Stimulated activated CD8-positive, alpha-beta memory T cell treated with anti-CD3 and anti-CD28 coated beads, Interleukin-15, amount 100 ng/mL, for 4 hours (primary cell): ENCODE measurements at regions not wholly inside any gene's neighbourhood (a gene's known extent, or its start where the extent isn't known, plus 50 kb on each side); places are given as distances from the start of the nearest gene placed in this dataset.

ENCODE experiments used
- DNase-seq, 2 donors: peaks; one replicate each; pipeline ENCODE4 v3.0.0-alpha.2; 2020; ENCODE audit warnings: low read depth in 2 of 2

DNA sequence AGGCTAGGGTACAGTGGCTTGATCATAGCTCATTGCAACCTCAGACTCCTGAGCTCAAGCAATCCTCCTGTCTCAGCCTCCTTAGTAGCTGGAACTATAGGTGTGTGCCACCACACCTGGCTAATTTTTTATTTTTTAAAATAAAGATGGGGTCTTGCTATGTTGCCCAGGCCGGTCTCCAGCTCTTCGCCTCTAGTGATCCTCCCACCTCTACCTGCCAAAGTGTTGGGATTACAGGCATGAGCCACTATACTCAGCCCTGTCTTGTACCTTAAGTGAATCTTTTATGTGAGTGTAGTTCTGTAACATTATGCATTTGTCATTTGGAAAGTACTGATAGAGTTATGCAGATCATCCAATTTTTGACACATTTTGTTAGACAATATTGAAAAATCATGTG is 66.9 kb upstream of the C15orf39 start:
- no peak for DNase-seq

- no peak for DNase-seq
Observed at GRCh38 chr15:75136118-75136517, 65.6 kb upstream of the C15orf39 start.

DNA sequence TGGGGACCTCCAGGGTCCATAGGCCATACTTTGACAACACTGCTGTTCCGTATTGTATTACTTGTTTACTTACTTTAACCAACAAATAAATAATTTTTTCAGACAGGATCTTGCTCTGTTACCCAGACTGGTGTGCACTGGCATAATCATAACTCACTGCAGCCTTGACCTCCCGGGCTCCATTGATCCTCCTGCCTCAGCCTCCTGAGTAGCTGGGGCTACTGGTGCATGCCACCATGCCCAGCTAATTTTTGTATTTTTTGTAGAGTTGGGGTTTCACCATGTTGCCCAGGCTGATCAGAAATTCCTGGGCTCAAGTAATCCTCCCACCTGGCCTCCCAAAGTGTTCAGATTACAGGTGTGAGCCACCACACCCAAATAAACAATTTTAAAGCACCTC is 64.9 kb upstream of the C15orf39 start:
- no peak for DNase-seq

- no peak for DNase-seq
Observed at GRCh38 chr15:75138016-75138999, 63.4 kb upstream of the C15orf39 start.

DNA sequence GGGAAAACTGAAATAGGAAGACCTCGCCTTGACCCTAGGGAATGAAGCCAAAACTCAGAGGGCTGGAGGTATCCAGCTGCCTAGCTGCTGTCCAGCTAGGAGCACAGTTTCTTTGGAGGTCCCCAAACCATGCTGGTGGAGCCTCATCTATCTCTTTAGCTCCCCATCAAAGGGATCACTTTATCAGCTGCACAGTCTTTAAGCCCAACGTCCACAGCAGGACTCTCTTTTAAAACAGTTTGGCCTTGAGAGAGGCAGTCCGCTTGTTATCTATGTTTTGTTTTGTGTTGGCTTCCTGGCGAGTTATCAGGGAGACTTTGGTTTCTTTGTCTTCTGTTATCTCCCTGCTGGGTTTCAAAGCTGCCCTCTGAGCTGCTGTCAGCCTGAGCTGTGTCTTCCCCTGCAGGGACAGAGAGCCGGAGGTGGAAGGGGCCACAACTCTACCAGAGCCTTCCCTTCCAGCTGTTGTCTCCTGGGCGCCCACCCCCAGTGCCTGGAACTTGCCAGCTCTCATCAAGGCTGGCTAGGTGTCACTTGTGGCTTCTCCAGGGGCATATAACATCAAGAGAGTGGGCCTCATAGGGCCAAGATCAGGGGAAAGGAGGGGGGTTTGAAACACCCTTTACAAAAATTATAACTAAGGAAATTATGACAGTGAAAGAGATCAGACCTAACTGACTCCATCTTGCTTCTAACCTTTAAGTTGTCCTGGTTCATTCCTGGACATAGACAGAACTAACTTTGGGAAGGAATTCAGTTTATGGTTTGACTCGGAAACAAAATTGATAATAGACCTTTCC is 61.4 kb upstream of the C15orf39 start:
- no peak for DNase-seq

DNA sequence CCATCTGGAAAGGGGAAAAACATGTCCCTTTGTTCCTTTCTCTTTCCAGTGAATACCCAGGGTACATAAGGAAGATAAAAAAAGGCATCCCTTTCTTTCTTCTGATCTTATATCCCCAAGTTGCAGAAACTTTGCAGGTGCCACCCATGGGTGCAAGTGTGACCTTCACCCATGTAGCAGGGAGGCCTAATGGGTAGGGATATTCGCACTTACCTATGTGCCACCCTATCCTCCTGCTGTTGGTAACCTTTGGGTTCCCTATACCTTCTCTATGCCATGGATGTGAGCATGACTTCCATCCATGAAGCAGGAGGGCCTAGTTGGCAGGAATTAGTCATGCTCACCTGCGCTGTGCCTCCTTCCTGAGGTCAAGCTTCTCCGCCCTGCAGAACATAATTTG is 59.2 kb upstream of the C15orf39 start:
- no peak for DNase-seq

- DNase-seq, result no peak
Observed at GRCh38 chr15:75143738-75144334, 57.8 kb upstream of the C15orf39 start.

DNA sequence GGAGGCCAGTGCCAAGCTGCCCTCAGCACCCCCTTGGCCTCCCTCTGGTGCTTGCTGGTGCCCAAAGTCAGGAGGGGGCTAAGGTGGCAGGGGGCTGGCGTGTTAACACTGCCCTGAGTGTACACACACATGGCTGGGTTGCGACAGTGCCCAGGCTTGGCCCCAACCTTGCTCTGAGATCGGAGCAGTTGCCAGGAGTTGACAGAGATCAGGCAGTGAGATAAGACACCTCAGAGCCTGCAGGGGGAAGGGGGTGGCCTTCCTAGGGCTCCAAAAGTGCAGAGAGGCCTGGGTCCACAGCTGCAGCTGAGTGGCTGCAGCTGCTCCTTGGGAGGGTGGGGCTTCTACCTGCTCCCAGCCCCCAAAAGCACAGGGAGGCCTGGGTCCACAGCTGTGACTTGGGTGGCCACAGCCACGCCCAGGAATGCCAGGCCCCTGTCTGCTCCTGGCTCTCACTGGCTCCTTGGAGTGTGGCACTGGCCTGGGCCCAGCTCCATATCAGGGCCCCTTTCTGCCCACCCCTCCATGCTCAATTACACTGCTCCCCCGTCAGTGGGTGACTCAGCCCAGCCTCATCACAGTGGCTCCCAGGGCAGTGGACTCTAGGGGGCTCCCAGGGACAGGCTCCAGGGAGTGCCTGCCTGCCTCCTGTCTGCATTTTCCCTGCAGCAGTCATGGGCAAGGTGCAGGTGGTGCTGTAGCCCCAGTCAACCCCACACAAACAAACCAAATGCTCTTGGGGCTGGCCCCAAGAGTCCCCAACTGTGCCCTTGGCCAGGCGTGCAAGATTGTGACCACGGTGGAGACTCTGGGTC is 56.4 kb upstream of the C15orf39 start:
- no peak for DNase-seq

- no peak for DNase-seq
Observed at GRCh38 chr15:75148280-75148679, 53.4 kb upstream of the C15orf39 start.

- DNase-seq, result no peak
Observed at GRCh38 chr15:75149867-75150709, 51.6 kb upstream of the C15orf39 start.

- DNase-seq, result no peak
Observed at GRCh38 chr15:75151214-75152128, 50.2 kb upstream of the C15orf39 start.
